Mucosa of rectum (tissue), 2 donors: ENCODE measurements at regions not wholly inside any gene's neighbourhood (a gene's known extent, or its start where the extent isn't known, plus 50 kb on each side); places are given as distances from the start of the nearest gene placed in this dataset.
"Not testable (repeated sequence)": the region's sequence is repeated elsewhere in the genome, so short reads cannot be mapped to it uniquely, and the experiment has no call there.

Source experiments
- H3K27ac ChIP-seq, 2 donors: one replicate each; pipeline ENCODE4 v1.7.0; 2013; ENCODE audit warnings: inconsistent platforms in 2 of 2, low read depth in 2 of 2, low read length in 2 of 2
- H3K27me3 ChIP-seq, 2 donors: one replicate each; pipeline ENCODE4 v1.7.0; 2013; ENCODE audit warnings: low read length in 2 of 2; ENCODE audit not compliant: control insufficient read depth in 2 of 2, insufficient read depth in 2 of 2
- H3K36me3 ChIP-seq, 2 donors: one replicate each; pipeline ENCODE4 v1.7.0; 2013; ENCODE audit warnings: low read length in 2 of 2; ENCODE audit not compliant: control insufficient read depth in 2 of 2, insufficient read depth in 2 of 2
- H3K4me1 ChIP-seq, 2 donors: one replicate each; pipeline ENCODE4 v1.7.0; 2013; ENCODE audit warnings: low read length in 2 of 2, mild to moderate bottlenecking in 1 of 2; ENCODE audit not compliant: control insufficient read depth in 2 of 2, insufficient read depth in 2 of 2
- H3K4me3 ChIP-seq, 2 donors: one replicate each; pipeline ENCODE4 v1.7.0; 2013; ENCODE audit warnings: low read length in 2 of 2
- H3K9ac ChIP-seq, 2 donors: one replicate each; pipeline ENCODE4 v1.7.0; 2013; ENCODE audit warnings: low read length in 2 of 2, low read depth in 1 of 2, mild to moderate bottlenecking in 1 of 2
- H3K9me3 ChIP-seq, 2 donors: one replicate each; pipeline ENCODE4 v1.7.0; 2013; ENCODE audit warnings: low read length in 2 of 2; ENCODE audit not compliant: control insufficient read depth in 2 of 2
- donor health status: healthy.
- donor health status: Normal muscosa, but diverticular disease.

DNA sequence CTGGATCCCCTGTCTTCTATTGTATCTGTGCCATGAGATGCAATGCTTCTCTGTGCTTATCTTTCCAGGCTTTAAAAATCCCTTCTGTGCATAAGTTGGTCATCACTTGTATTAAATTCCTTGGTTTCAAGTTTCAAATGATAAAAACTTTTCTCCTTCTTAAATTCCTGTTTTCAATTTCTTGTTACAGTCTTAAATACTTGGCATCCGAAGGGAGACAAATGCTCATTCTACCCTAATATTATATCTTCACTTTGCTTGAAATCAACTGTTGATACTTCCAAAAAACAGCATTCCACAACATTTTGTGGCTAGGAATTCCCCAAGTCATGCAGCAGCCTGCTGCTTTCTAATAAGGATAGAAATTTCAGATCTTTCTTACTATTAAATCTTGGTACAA lies 413.2 kb upstream of the ACTBL2 start:
- Histone ChIP-seq H3K36me3 (no peaks in the 10 kb centered on the region), H3K9ac (no peak overlapping the region), H3K9me3 (no peaks in the 10 kb centered on the region), H3K4me3 (no peak overlapping the region), H3K27ac (no peak overlapping the region), H3K4me1 (no peaks in the 10 kb centered on the region), H3K27me3 (no peaks in the 10 kb centered on the region)

DNA sequence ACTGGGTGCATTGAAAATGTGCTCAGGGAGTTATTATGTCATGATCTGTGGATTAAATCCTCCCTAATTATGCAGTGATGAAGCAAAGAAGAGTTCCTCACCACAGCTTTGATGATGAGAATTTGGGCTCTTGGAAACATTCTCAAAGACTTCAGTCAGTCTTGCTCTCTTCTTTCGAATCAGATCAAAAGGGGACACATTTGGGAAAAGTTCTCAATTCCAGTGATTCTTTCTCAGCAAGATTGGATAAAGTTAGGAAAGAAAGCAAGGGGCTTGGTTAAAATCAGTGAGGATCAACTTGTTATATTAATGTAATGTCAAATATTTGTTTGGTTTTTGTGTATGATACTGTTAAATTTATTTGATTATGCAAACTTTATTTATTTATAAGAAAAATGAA lies 411.3 kb upstream of the ACTBL2 start:
- Histone ChIP-seq H3K4me1 (no peaks in the 10 kb centered on the region), H3K27ac (no peak overlapping the region), H3K9ac (no peak overlapping the region), H3K4me3 (no peak overlapping the region), H3K9me3 (no peaks in the 10 kb centered on the region), H3K36me3 (no peaks in the 10 kb centered on the region), H3K27me3 (no peaks in the 10 kb centered on the region)

DNA sequence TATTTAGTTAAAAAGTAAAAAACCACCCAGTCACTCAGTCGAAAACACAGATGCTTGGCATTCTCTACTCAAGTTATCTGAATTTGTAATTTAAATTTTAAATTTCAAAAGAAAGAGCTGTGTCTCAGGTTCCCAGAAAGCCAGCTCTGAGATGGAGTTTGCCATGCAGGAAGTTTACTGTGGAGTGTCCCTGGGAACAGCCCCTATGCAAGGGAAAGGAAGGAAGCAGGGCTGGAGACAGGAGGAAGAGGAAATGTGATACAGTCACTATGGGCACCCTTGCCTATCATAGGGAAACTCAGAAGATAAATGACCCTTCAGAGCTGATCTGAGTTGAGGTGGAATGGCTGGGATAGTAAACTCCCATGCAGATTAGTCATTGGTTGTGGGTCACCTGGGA lies 408.8 kb upstream of the ACTBL2 start:
- Histone ChIP-seq H3K9me3 (no peaks in the 10 kb centered on the region), H3K4me3 (no peak overlapping the region), H3K27ac (no peak overlapping the region), H3K9ac (no peak overlapping the region), H3K36me3 (no peaks in the 10 kb centered on the region), H3K27me3 (no peaks in the 10 kb centered on the region), H3K4me1 (no peaks in the 10 kb centered on the region)

DNA sequence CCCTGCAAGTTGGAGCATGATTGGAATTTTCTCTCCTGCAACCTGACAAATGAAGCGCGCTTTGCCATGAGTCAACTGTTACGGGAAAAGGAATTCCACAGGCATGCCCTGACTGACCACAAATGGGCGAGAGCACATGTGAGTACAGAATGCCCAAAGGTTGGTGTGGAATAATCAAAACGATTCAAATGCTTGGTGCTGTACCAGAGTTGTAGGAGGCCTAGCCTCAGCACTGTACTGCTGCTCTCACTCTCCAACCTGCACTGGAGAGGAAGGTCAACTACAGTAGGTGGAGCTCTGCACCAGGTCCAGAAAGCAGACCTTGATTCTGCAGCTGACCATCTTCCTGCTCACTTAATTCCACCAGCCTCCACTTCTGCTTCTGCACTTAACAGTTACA lies 406.9 kb upstream of the ACTBL2 start:
- Histone ChIP-seq H3K4me3 (no peak overlapping the region), H3K4me1 (no peaks in the 10 kb centered on the region), H3K27ac (no peak overlapping the region), H3K9me3 (no peaks in the 10 kb centered on the region), H3K36me3 (no peaks in the 10 kb centered on the region), H3K27me3 (no peaks in the 10 kb centered on the region), H3K9ac (no peak overlapping the region)

DNA sequence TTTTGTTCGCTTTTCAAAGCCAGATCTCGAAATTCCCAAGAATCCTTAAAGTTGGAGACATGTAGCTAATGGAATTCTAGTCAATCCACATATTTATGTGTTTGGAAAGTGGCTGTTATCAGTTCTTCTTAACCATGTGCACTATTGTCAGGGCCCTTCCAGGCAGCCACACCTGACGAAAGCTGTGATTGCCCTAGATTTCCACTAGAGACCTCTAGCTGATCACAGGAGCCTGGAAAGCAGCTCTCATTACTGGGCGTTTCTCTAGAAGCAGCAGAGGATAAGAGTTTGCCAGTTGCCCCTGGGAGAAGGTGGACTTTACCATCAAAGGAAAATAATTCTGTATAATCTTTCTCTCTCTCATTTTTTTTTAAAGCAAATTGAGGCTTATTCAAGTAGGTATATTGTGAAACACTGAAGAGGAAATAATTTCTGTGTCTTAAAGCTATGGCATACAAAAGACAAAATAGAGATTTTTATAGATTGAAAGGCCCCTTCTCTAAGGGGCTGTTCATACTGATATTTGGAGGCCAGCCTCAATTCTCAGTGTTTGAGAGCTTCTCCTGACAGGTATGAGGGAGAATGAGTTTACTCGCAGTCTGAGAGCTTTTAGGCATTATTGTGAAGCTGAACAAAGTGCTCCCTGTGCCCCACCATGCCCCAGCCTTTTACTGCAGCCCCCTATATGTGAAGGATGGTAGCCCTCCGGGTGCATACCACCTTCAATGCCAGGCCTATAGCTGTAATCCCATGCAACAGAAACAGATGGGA lies 405.4 kb upstream of the ACTBL2 start:
- H3K4me1 ChIP-seq: no peaks in the 10 kb centered on the region
- no peak overlapping the region for H3K9ac ChIP-seq
- no peaks in the 10 kb centered on the region for H3K9me3 ChIP-seq
- no peaks in the 10 kb centered on the region for H3K27me3 ChIP-seq
- H3K36me3 ChIP-seq: no peaks in the 10 kb centered on the region
- H3K27ac ChIP-seq: no peak overlapping the region
- no peak overlapping the region for H3K4me3 ChIP-seq

DNA sequence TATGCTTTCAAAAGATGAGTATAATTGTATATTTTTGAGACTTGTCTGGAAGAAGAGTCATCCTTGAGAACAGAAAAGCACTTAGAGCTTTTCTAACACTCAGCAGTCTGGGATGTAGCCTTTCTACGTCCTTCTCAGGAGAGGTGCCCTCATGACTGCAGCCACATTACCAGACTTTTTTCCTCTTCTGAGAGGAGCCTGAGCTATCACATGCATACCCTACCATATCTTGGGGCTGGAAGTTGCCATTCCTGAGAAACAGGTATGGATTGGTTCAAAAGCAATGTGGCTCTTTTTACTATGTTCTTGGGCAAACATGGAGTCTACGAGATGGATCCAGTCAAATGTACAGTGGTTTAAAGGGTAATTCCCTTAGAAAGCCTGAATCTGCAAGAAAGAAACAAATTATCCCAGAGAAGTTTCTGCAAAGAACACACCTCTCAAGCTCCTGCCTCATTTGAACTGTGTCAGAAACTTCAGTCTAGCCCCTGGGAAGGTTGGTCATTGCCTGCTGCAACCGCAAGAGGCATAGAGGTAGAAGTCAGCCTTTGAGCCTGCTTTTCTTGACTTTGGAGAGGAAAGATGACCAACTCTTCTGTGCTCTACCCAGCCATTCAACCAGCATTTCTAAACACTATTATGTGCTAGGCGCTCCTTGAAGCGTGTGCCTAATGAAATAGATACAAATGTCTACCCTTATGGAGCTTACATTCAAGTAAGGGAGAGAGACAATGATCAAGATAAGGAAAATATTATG lies 401.9 kb upstream of the ACTBL2 start:
- Histone ChIP-seq H3K27ac (no peak overlapping the region), H3K9me3 (no peaks in the 10 kb centered on the region), H3K9ac (no peak overlapping the region), H3K27me3 (no peaks in the 10 kb centered on the region), H3K4me1 (no peaks in the 10 kb centered on the region), H3K36me3 (no peaks in the 10 kb centered on the region), H3K4me3 (no peak overlapping the region)

DNA sequence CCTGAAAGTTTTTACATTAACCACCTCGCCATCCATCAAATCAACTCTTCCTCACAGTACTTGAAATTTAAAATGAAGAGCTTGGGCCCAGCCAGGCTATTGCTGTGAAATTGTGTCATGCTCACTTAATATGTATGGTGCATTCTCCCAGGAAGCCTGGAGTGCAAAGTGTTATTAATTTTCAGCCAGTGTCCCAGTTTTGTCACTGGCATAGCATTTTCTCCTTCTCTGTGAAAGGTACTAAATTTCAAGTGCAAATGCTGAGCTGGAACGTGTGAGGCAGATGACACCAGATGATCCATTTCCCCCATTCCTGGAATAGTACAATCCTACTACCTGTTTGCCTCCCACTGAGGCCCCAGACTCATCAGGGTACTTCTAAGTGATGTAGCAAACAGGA lies 397.6 kb upstream of the ACTBL2 start:
- Histone ChIP-seq H3K27ac (no peak overlapping the region), H3K27me3 (no peaks in the 10 kb centered on the region), H3K9me3 (no peaks in the 10 kb centered on the region), H3K36me3 (no peaks in the 10 kb centered on the region), H3K9ac (no peak overlapping the region), H3K4me1 (no peaks in the 10 kb centered on the region), H3K4me3 (no peak overlapping the region)

DNA sequence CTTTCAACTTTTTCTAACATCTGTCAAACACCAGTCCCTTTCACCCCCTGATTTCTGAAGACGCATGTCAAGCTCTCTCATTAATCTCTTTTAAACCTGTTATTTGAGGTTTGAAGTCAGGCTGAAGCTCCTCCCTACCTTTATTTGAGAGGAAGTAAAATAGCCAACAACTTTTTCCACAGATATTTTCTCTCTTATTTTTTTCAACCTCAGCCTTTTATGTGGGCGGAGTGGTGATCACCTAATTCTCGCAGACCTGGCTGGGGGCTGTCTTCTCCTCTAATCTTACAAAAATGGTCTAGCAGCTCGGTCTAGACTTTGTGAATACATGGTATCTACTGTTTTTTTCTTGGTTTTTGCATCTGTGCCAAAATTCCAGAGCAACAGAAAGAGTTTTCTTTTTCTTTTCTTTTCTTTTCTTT lies 395.7 kb upstream of the ACTBL2 start:
- Histone ChIP-seq H3K4me3 (no peak overlapping the region), H3K4me1 (no peaks in the 10 kb centered on the region), H3K36me3 (no peaks in the 10 kb centered on the region), H3K27me3 (peaks cover 0 to 3% of the 10 kb centered on the region in 2 donors), H3K9ac (no peak overlapping the region), H3K27ac (no peak overlapping the region), H3K9me3 (no peaks in the 10 kb centered on the region)

DNA sequence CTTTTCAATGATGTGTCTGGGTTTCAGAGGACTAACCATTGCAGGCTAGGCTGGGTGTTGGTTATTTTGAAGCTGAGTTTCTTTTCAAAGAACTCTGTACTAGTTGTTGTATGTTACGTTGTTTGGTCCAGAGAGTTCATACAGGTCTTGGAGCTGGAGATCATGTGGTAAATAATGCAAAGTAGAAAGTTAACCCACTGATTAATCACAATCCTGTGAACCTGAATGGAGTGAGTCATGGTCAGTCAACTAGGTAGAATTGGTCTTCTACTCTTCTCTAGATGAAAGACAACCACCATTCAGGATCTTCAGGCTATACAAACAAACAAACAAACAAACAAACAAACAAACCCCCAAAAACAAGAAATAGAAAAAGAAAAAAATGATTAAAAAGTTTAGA lies 388.9 kb upstream of the ACTBL2 start:
- no peak overlapping the region for H3K27ac ChIP-seq
- H3K4me3 ChIP-seq: no peak overlapping the region
- H3K9ac ChIP-seq: no peak overlapping the region
- no peaks in the 10 kb centered on the region for H3K4me1 ChIP-seq
- H3K36me3 ChIP-seq: no peaks in the 10 kb centered on the region
- H3K27me3 ChIP-seq: peaks cover 0 to 3% of the 10 kb centered on the region in 2 donors
- H3K9me3 ChIP-seq: no peaks in the 10 kb centered on the region

DNA sequence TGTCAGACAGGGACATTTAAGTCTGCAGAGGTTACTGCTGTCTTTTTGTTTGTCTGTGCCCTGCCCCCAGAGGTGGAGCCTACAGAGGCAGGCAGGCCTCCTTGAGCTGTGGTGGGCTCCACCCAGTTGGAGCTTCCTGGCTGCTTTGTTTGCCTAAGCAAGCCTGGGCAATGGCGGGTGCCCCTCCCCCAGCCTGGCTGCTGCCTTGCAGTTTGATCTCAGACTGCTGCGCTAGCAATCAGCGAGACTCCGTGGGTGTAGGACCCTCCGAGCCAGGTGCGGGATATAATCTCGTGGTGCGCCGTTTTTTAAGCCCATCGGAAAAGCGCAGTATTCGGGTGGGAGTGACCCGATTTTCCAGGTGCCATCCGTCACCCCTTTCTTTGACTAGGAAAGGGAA lies 387.7 kb upstream of the ACTBL2 start:
- not testable (repeated sequence) for H3K27ac ChIP-seq, H3K4me3 ChIP-seq, H3K27me3 ChIP-seq, H3K9me3 ChIP-seq, H3K36me3 ChIP-seq, H3K9ac ChIP-seq, H3K4me1 ChIP-seq
